Neural crest cell (in vitro differentiated cells): ENCODE measurements at regions not wholly inside any gene's neighbourhood (a gene's known extent, or its start where the extent isn't known, plus 50 kb on each side); places are given as distances from the start of the nearest gene placed in this dataset.
"Not testable (repeated sequence)": the region's sequence is repeated elsewhere in the genome, so short reads cannot be mapped to it uniquely, and the experiment has no call there.

Experiments used
- DNase-seq: peaks from one replicate; pipeline ENCODE4 v3.0.0; 2021; ENCODE audit warnings: low read depth, mixed read lengths, low spot score
- H3K27ac Mint-ChIP-seq: one replicate; pipeline ENCODE4 v1.8.0; 2021; ENCODE audit warnings: mild to moderate bottlenecking, mixed read lengths; ENCODE audit not compliant: unreplicated experiment
- H3K27me3 Mint-ChIP-seq: 2 replicates; pipeline ENCODE4 v1.8.0; 2021; ENCODE audit warnings: low read depth, mild to moderate bottlenecking, mixed read lengths
- H3K36me3 Mint-ChIP-seq: 2 replicates; pipeline ENCODE4 v1.8.0; 2021; ENCODE audit warnings: low read depth, mild to moderate bottlenecking, mixed read lengths
- H3K4me1 Mint-ChIP-seq: 2 replicates; pipeline ENCODE4 v1.8.0; 2021; ENCODE audit warnings: mixed read lengths
- H3K4me3 Mint-ChIP-seq: one replicate; pipeline ENCODE4 v1.8.0; 2021; ENCODE audit warnings: mild to moderate bottlenecking, mixed read lengths
- H3K9me3 Mint-ChIP-seq: 2 replicates; pipeline ENCODE4 v1.8.0; 2021; ENCODE audit warnings: mixed read lengths
- CTCF ChIP-seq: fragments of 200-600 bp; sonication (generic); conservative IDR thresholded peaks from 2 replicates; pipeline ENCODE4 v1.5.0; 2021; ENCODE audit warnings: antibody characterized with exemption, mild to moderate bottlenecking

- Mint-ChIP-seq H3K4me1 (no peaks in the 10 kb centered on the region), H3K36me3 (no peaks in the 10 kb centered on the region)
- no peak for TF ChIP-seq CTCF
These were observed 246.6 kb downstream of the INSC start for GRCh38 chr11:15361316-15361715.

GRCh38 chr11:15365286-15365685 lies 250.6 kb downstream of the INSC start:
- not testable (repeated sequence) for H3K36me3 Mint-ChIP-seq, H3K27ac Mint-ChIP-seq, DNase-seq, H3K27me3 Mint-ChIP-seq, H3K9me3 Mint-ChIP-seq, H3K4me3 Mint-ChIP-seq
- peaks cover 14% of the 10 kb centered on the region for H3K4me1 Mint-ChIP-seq

More at GRCh38 chr11:15361316-15361715, 246.6 kb downstream of the INSC start:
- H3K4me3 Mint-ChIP-seq = no peak overlapping the region
- no peaks in the 10 kb centered on the region for H3K27me3 Mint-ChIP-seq
- peaks cover 5% of the 10 kb centered on the region for H3K9me3 Mint-ChIP-seq
- H3K27ac Mint-ChIP-seq = no peak overlapping the region
- DNase-seq = no peak

GRCh38 chr11:15367695-15368094 lies 253.0 kb downstream of the INSC start:
- Mint-ChIP-seq H3K27ac (no peak overlapping the region), H3K36me3 (no peaks in the 10 kb centered on the region), H3K9me3 (peaks cover 5% of the 10 kb centered on the region), H3K4me3 (no peak overlapping the region), H3K27me3 (peaks cover 6% of the 10 kb centered on the region), H3K4me1 (peaks cover 14% of the 10 kb centered on the region)
- no peak for DNase-seq
- TF ChIP-seq CTCF = no peak

GRCh38 chr11:15370495-15371147 lies 255.9 kb downstream of the INSC start:
- no peak overlapping the region for H3K27ac Mint-ChIP-seq
- no peak overlapping the region for H3K4me3 Mint-ChIP-seq
- DNase-seq = no peak
- no peak for TF ChIP-seq CTCF
- no peaks in the 10 kb centered on the region for H3K36me3 Mint-ChIP-seq
- H3K27me3 Mint-ChIP-seq = peaks cover 6% of the 10 kb centered on the region
- peaks cover 14% of the 10 kb centered on the region for H3K4me1 Mint-ChIP-seq
- no peaks in the 10 kb centered on the region for H3K9me3 Mint-ChIP-seq

GRCh38 chr11:15371533-15371932 lies 256.8 kb downstream of the INSC start:
- no peak overlapping the region for H3K27ac Mint-ChIP-seq
- peaks cover 6% of the 10 kb centered on the region for H3K27me3 Mint-ChIP-seq
- peaks cover under 1% of the 10 kb centered on the region for H3K36me3 Mint-ChIP-seq
- DNase-seq = no peak
- peaks cover under 1% of the 10 kb centered on the region for H3K9me3 Mint-ChIP-seq
- H3K4me1 Mint-ChIP-seq = peaks cover 14% of the 10 kb centered on the region
- no peak overlapping the region for H3K4me3 Mint-ChIP-seq
- no peak for TF ChIP-seq CTCF

GRCh38 chr11:15374418-15374817 lies 259.7 kb downstream of the INSC start:
- no peak overlapping the region for H3K27ac Mint-ChIP-seq
- H3K9me3 Mint-ChIP-seq = peaks cover 4% of the 10 kb centered on the region
- H3K4me1 Mint-ChIP-seq = no peaks in the 10 kb centered on the region
- peaks cover 2% of the 10 kb centered on the region for H3K27me3 Mint-ChIP-seq
- H3K36me3 Mint-ChIP-seq = peaks cover 5% of the 10 kb centered on the region
- no peak for TF ChIP-seq CTCF
- no peak overlapping the region for H3K4me3 Mint-ChIP-seq
- no peak for DNase-seq
